Astrocyte (in vitro differentiated cells and primary cell): ENCODE measurements at regions not wholly inside any gene's neighbourhood (a gene's known extent, or its start where the extent isn't known, plus 50 kb on each side); places are given as distances from the start of the nearest gene placed in this dataset.

ENCODE experiments used
- CTCF ChIP-seq: IDR thresholded peaks from 2 replicates; pipeline ENCODE4 v1.5.1; 2011; ENCODE audit warnings: low read depth, mild to moderate bottlenecking, inconsistent platforms, low read length, moderate library complexity; ENCODE audit not compliant: insufficient read depth
- EZH2 ChIP-seq: IDR thresholded peaks from 2 replicates; pipeline ENCODE4 v1.6.1; 2012; ENCODE audit warnings: mild to moderate bottlenecking, low read length, inconsistent platforms; ENCODE audit not compliant: insufficient read depth

GRCh38 chrX:69257499-69258127, 92.4 kb upstream of the PJA1 start:
- TF ChIP-seq CTCF (no peak), EZH2 (no peak)
